Activated naive CD4-positive, alpha-beta T cell treated with anti-CD3 and anti-CD28 coated beads, Interleukin-2, amount 50 U/mL, for 16 hours (primary cell): ENCODE measurements at regions not wholly inside any gene's neighbourhood (a gene's known extent, or its start where the extent isn't known, plus 50 kb on each side); places are given as distances from the start of the nearest gene placed in this dataset.

Experiments
- DNase-seq: peaks from one replicate; pipeline ENCODE4 v3.0.0-alpha.2; 2020

DNA sequence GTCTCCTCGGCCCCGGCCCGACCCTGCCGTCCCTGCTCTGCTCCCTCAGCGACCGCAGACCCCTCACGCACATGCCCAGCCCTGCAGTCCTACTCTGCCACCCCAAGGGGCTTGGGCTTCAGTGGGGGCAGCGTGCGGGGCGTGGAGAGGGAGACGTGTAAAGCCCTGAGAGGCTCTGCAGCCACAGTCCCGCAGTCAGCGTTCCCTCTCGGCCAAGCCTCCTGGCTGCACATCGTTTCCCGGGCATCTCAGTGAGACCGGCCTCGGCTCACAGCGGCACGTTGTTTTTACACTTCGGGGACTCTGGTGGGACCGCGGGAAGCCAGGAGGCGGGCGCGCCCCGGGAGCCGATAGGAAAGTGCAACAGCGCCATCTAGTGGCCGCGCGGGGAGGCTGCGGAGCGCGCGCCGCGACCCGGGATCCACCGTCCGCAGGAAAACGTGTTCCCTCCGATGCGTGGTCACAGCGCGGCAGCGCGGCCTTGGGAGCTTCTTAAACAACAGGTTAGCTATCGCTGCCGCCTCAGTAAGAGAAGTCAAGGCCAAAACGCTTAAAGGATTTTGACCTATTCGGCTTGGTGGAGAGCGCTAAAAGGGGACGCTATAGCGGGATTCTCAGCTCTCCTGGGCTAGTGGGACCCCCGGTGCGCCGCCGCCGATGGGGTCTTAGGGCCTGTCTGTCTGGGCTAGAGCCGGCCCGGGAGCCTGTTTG, 226.8 kb upstream of the IGF1R start:
- DNase-seq = peak; percentile 64

DNA sequence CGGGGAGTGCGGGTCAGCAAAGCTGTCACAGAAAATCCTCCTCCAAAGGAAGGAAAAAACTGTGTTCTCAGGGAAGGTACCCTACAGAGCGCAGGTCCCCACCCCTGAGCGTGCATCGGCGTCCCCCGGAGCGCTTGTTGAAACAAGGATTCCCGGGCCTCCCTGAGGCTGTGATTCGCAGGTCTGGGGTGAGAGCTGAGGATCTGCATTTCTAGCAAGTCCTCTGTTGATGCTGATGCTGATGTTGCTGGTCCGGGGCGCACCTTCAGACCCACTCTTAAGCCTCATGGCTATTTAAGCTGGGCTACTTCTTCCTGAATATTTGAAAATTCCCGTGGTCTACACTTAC, 226.2 kb upstream of the IGF1R start:
- no peak for DNase-seq

DNA sequence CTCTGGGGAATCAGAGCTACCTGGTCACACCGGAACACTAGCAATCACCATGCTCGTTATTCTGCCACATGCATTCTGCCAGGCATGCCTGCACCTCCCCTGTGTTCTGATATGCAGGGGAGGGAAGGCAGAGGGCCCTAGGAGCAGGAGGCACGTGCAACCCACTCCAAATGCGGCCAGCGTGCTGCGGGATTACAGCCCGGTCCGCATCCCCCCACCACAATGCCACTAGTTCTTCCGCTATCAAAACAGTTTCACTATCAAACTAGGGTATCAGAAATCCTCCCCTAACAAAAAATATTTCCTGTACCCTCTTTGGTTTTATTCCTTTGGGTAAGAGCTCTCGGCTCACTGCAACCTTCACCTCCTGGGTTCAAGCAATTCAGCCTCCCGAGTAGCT, 223.2 kb upstream of the IGF1R start:
- no peak for DNase-seq

DNA sequence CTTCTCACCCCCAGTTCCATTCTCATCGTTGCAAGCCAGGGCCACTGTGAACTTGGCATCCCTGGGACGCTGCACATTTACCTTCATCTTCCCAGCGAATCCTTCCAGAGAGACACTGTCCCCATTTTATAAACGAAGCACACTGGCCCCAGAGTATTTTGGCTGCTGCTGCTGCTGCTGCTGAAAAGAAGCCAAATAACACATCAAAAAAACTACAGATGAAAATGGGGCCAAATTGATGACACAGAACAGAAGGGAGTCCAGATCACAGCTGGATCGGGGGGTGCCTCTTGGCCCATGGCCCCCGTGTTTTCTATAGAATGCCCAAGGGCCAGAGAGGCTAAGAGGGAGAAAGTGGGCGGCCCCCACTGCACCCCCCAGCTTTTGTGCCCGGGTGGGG, 221.0 kb upstream of the IGF1R start:
- no peak for DNase-seq

DNA sequence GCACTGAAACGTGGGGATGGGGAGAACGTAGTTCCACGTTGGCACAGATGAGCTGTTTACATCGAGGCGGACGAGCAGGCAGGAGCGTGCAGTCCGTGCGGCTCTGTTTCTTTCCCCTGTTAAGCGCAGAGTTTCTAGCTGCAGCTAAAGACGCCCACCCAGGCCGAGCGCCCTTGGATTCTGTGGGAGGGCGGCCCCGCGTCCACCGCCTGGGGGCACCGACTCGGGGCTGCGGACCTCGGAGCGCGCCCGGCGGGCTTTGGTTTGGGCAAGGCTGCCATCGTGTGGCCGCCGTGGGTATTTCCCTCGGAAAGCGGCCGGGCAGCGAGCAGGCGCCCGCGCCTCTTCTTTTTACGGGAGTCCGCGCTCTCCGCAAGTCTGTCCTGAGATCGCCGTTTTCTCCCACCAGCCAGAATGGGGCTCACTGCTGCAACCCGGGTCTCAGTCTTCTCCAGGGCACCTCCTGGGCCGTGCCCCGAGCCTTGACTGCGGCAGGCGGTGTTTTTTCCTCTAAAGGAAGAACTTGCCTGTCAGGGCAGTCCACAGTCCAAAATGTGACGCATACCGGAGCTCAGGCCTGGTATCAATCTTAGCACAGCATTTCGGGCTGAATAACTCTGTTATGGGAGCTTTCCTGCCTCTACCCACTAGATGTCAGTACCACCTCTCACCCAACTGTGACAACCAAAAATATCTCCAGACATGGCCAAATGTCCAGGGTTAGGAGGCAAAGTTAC, 219.9 kb upstream of the IGF1R start:
- peak; percentile 69 for DNase-seq

DNA sequence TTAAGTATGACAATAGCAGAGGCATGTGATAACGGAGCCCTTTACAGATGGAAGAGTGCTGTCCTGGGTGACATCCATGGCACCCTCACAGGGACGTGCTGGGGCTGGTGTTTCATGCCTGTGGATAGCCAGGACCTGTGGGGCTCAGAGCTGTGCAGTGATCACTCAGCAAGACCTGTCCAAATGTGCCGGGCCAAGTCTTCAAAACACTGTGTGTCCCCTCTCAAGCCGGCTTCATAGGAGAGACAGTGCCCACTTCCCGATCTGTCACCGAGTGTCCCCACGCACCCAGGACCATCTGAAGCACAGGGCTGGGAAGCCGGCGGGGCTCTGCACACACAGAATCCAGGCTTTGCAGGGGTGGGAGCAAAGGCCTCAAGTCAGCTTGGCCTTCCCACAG, 217.2 kb upstream of the IGF1R start:
- DNase-seq = no peak

DNA sequence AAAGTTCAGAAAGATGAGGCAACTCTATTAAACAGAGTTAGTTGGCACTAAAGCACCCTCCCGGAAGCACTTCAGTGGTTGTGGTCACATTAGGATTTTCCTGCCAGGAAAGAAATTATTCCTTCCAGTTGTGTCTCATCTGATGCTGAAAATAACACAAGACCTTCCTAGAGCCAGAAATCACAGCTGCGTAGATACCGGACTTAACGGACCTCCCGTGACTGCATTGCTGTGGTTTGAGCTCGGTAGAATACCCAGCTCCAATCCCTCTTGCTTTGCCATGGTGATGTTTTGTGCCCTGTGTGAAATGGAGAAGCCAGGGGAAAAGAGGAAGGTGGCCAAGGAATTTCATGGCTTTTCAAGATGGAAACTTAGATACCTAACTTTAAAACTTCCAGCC, 215.0 kb upstream of the IGF1R start:
- no peak for DNase-seq

DNA sequence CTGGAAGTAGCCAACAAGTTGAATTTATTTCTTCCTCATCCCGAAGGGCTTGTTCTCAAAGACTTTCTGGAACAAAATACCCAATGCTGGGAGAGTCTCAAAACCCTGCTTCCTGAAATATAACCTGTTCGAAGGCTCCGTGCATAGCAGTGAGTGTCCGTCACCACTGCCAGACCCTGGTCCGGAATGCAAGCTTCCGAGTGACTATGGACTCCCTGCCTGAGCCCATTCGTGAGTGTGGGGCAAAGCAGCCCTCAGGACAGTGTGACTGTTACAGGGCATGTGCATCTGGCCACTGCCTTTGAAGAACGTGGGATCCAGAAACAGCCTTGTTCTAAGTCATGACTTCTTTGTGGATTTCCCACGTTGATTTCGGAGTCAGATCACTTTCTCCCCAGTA, 214.5 kb upstream of the IGF1R start:
- no peak for DNase-seq

DNA sequence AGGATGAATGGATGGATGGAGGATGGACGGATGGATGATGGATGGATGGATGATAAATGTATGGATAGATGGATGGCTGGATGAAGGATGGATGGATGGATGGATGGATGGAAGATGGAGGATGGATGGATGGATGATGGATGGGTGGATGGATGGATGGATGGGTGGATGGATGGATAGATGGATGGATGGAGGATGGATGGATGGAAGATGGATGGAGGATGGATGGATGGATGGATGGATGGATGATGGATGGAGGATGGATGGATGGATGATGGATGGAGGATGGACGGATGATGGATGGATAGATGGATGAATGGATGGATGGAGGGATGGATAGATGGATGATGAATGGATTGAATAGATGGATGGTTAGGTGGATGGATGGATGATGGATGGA, 210.6 kb upstream of the IGF1R start:
- DNase-seq = no peak

DNA sequence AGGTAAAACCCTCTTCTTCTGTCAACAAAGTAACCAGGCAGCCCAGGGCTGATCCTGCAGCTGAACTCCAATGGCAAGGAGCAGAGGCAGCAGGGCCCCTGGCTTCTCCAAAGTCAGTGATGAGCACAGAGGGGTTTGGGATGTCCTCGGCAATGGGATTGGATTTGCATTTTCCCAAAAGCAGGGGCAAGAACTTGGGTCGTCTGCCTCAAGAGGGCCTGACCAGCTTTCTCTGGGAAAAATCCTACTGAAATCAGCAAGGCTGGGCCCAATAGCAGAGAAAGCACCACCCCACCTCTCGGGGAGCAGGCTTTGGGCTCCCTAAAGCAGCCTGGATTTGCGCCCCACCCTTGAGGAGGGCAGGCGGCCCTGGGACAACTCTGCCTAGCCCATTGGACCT, 210.0 kb upstream of the IGF1R start:
- DNase-seq = no peak

DNA sequence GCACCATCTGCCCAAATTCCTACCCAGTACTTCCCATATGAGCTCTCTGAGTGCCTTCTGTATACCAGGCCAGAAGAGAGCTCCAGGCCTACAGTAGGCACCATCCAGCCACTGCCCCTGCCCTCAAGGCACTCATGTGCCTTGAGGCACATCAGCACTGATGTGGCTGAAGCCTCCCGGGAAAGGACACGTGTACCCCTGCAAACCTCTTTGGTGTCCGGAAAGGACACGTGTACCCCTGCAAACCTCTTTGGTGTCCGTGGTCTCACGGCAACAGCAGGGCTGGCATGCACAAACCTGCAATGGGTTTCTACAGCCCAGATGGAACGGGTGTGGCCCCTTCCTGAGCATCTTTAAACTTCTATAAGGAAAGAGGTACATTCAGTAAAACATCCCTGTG, 209.4 kb upstream of the IGF1R start:
- DNase-seq = no peak

DNA sequence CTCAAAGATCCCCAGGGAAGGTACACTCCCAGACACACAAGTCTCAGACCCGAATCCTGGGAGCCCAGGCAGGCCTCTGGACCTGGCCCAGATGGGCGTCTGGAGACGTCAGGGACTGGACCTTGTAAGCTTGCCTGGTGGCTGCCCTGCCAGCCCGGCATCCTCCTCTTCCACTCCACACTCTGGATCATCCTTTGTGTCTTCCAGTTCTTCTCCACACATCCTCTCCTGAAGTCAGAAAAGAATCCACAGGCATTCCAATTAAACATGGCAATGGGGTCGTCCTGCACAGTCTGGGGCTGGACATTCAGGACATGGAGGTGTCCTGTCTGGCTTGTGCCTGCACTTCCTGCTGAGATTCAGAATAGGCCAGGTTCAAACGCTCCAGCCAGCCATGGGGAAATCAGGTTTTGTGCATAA, 208.8 kb upstream of the IGF1R start:
- DNase-seq = no peak

DNA sequence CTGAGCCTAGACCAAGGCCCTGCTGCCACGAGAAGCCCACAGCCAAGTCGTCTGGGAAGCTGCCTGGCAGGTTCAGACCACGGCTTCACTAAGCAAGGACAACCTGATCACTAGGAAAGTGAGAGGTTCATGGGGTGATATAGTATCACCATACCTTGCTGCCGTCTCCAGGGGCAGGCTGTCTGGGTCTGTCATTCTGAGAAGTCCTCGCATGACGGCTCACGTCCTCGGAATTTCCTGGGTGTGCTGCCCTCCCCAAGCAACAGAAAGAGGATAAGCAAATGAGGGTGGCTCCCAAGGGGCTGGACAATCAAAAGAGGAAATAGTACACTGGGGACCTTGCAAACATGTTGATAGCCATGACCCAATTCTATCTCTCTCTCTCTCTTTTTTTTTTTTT, 207.4 kb upstream of the IGF1R start:
- no peak for DNase-seq

DNA sequence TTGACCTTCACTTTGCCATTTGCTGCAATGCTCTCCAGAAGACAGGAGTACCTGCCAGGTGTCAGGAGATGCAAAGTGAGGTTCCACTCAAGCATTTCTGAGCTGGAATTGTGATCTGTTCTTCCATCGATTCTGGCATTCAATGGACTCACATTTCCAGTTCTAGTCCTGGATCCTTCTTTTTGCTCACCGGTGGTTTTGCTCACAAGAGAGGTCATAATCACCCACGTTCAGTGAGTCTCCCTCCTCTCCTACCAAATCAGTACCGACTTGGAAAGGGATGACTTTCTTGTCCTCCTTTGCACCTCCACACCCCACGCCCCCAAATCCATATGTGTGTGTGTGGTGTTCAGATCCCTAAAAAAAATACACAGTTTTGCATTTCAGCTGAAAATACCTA, 206.7 kb upstream of the IGF1R start:
- DNase-seq = no peak

DNA sequence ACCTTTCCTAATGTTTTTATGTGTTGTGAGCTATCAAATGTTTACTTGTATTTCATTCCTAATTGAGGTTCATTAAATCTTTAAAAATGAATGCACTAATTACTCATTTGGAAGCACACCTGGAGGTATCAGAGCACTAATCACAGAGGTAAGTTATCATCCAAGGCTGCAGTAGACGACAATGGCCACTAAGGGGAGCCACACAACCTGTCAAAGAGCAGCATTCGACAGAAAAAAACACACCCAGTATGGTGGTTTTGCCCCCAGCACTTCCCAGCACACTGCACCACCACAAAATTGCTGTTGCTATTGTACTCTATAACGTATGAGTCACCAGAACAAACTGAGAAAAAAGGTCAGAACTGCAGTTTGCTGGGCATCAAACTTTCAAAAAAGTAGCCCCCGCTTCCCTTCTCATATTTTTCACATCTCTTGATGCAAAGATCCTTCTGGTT, 205.9 kb upstream of the IGF1R start:
- DNase-seq = peak; percentile 54

DNA sequence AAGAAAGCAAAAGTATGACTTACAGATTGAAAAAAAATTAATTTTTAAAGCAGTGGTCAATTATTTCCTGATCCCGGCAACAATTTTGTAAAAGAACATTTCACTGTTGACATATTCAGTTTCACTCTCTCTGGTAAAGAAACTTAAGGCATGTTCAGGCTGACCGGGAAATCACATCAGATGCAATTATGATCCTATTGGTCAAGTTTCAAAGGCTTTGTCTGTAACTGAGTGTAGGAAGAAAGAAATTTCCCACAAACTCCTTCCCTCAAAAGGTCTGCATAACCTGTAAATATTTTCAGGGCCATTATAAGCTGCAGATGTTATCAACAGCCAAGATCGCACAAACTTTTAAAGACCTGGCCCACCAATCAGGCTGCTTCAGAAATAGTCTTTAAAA, 205.4 kb upstream of the IGF1R start:
- DNase-seq = no peak

DNA sequence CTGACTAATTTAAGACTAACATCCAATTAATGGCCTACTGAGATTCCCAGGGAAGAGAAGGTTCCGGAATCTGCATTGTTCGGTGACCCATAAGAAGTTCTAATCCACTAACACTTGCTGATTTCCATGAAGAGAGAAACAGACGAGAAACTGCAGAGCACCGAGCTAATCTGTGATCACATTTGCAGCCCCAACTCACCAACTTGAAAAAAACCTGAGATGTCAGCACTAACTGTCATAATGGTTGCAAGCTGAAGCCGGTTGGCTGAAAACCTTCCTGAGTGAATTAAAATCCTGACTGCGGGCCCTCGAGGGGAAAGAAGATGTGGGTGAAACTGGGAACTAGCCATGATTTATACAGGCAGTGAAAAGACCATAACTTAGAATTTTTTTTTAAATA, 204.8 kb upstream of the IGF1R start:
- no peak for DNase-seq

DNA sequence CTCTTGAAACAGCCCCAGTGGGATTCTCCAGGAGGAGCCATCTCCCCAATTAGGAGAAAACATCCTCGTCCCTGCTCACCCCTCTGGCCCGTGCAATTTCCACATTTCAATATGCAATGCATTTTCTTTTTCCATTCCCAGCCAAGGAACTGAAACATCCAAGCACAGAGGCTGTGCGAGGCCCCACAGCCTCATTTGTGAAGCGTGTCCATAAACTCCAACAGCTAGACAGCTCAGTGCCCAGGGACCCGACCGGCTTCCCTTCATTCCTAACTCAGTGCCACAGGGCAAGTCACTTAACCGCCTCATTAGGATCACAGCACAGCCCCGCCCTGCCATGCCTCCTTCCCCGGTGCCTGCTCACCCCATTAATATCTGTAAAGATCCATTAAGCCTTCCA, 204.2 kb upstream of the IGF1R start:
- no peak for DNase-seq

DNA sequence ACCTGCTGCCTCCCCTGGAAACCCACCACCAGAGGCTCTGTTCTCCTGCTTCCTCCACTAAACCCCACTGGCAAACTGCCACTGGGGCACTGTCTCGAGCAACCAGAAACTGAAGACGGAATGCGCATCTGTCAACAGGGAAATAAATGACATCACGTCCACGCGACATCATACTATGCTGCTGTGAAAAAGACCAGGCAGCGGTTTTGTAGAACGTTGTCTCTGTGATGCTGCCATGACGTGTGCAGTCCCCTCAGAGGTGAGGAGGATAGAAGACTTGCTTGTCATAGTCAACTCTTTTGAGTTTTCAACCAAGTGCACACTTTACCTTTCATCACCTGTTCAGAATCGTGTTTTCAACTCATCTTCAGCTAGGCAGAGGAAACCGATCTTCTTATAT, 203.0 kb upstream of the IGF1R start:
- DNase-seq = no peak

DNA sequence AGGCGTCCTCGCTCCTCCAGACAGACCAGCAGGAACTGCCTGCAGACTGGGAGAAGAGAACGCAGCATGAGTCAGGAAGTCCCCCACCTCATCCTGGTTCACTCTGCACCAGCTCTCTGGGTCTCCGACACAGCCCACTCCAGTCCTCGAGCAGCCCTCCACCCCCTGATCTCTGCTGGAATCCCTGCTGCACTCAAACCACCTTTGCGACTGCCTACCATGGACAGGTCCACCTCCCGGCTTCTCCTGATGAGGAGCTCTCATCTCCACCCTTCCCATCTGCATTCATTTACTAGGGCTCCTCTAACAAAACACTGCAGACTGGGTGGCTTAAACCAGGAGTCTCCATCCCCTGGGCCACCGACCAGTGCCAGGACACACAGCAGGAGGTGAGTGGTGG, 202.3 kb upstream of the IGF1R start:
- DNase-seq = no peak

DNA sequence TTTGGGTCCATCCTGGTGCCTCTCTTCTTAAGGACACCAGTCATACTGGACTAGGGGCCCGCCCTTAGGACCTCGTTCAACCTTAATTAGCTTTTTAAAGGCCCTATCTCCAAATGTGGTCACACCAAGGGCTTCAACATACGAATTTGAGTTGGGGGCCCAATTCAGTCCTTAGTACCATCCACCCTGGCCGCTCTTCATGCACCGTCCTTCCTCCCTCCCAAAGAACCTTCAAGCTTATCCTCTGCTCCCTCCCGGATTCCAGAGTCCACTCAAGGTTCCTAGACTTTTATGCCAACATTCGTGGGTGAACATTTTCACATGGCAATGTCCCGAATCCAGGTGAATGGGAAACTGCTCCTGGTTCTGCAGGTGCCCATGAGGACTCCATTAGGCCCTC, 201.3 kb upstream of the IGF1R start:
- no peak for DNase-seq

DNA sequence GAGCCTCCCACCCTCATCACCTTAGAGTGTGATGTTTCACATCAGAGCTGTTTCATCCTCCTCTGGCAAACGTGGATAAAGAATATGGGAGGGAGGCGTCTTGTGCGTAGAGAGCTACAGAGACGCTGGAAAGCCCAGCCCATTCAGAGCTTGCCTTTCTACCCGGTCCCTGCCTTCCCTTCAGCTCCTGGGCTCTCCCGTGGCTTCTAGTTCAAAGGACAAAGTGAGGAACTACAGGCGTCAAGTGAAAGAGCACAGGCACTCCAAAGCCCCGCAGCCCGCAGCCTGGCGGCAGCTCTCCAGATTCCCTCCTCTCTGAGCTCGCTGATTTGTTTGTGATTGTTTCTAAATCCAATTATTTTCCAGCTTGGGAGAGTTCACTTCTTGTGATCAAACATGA, 197.1 kb upstream of the IGF1R start:
- DNase-seq = no peak

DNA sequence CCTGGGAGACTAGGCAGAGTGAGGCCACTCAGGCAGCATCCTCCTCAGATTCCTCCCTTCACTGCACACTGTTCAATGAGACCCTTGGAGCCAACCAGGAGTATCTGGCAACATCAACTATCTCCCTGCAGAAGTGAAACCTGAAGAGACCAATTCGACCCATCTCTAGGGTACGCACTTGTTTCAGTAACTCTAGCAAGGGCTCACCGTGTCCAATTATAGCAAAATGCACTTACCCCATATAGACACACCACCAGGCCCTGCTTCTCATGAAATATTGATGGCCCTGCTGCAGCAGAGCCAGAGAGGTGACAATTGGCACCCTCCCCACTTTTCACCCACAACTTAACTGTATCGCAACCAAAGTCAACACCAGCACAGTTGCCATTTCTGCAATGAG, 196.1 kb upstream of the IGF1R start:
- DNase-seq = no peak

DNA sequence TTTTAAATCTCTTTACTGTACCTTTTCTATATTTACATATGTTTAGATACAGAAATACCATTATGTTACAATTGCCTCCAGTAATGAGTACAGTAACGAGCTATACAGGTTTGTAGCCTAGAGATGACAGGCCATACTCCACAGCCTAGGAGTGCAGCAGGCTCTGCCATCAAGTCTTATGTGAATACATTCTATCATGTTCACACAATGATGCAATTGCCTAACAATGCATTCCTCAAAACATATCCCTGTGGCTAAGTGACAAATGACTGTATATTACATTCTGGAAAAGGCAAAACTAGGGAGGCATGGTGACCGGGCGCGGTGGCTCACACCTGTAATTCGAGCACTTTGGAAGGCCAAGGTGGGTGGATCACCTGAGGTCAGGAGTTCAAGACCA, 192.4 kb upstream of the IGF1R start:
- no peak for DNase-seq

DNA sequence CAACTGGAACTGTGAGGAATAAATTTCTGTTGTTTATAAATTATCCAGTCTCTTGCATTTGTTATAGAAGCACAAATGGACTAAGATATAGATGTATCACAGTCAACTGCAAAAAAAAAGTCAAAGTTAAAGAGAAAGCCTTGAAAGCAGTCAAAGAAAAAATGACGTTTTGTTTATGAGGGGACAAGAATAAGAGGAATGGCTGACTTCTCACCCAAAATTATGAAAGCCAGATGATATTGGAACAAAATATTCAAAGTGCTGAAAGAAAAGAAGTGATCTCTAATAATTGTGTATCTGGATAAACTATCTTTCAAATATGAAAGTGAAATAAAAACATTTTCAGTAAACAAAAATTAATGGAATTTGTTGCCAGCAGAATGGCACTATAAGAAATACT, 171.8 kb upstream of the IGF1R start:
- no peak for DNase-seq
